ENCODE measurements at regions not wholly inside any gene's neighbourhood (a gene's known extent, or its start where the extent isn't known, plus 50 kb on each side); places are given as distances from the start of the nearest gene placed in this dataset.

DNA sequence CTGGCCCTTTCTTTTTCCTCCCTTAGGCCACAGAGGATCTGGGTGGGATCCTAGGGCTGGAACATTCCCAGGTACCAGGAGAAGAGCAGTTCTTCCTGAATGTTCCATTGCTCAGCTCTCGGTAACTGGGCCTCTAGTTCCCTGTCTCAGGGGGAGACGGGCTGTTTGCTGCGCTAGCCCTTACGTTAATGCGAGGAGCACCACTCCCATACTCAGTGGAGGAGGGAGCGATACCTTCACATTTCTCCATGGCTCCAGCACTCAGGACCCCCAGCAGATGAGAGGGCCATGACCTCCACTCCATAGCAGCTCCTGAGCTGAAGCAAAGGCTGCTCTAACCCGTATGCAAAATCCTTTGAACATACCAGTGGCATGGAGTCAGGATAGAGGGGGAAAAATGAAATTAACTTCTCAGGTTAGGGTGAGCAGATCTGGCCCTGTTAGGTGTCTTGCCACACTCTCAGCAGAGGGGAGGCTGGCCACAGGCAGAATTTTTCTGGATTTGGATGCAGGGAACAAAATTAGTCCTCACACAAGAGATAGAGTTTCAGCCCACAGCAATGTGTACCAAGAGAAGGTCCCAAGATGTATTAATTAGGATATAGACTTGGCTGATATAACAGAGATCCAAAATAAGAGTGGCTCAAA is 206.7 kb downstream of the ZFP36L2 start:
- TF ChIP-seq MAX (IDR thresholded peaks at IDR 0.05) = no peak
- no peak for TF ChIP-seq ZBTB7A (IDR thresholded peaks at IDR 0.05; ENCODE audit: low read depth)
- TF ChIP-seq REST (IDR thresholded peaks at IDR 0.05; ENCODE audit: low read depth) = no peak
- no peak for TF ChIP-seq USF1 (IDR thresholded peaks at IDR 0.05)
- no peak for TF ChIP-seq YY1 (IDR thresholded peaks at IDR 0.05; ENCODE audit: low read depth)

Measured in Ishikawa (cell line).